OCI-LY7 (cell line): ENCODE measurements at regions not wholly inside any gene's neighbourhood (a gene's known extent, or its start where the extent isn't known, plus 50 kb on each side); places are given as distances from the start of the nearest gene placed in this dataset.

Source experiments
- BruUV-seq: library from RNA; stranded (reverse); fragments of 400-500 nt; replicated peaks from 2 replicates; lab custom pipeline; 2021; lab: Mats Ljungman, UMichigan
- CTCF ChIA-PET: fragments of 300-600 bp; sonication (Branson Sonifier 250); formaldehyde crosslinking; loops from one replicate; lab custom pipeline; 2022; ENCODE audit warnings: antibody characterized with exemption; ENCODE audit not compliant: unreplicated experiment; lab: Charles Lee
- POLR2A ChIA-PET: fragments of 300-600 bp; sonication (Branson Sonifier 250); formaldehyde crosslinking; loops from one replicate; lab custom pipeline; 2022; ENCODE audit warnings: antibody characterized with exemption; lab: Charles Lee
- DNase-seq: peaks from one replicate; pipeline ENCODE4 v3.0.0-alpha.2; 2015; ENCODE audit warnings: low spot score
- H2AFZ ChIP-seq: fragments of 200-600 bp; sonication (generic), shearing (Covaris generic); 2 replicates; pipeline ENCODE4 v1.6.1; 2014; ENCODE audit warnings: mild to moderate bottlenecking, antibody characterized with exemption, low read length, moderate library complexity
- H3K27ac ChIP-seq: fragments of 200-600 bp; sonication (generic); 2 replicates; pipeline ENCODE4 v1.5.1; 2014; ENCODE audit warnings: mixed run types, low read depth, mild to moderate bottlenecking, moderate library complexity, low read length, inconsistent platforms; ENCODE audit not compliant: poor library complexity, severe bottlenecking
- H3K36me3 ChIP-seq: fragments of 200-600 bp; sonication (generic); 2 replicates; pipeline ENCODE4 v1.6.1; 2014; ENCODE audit warnings: mild to moderate bottlenecking, antibody characterized with exemption, low read length, moderate library complexity, mixed read lengths; ENCODE audit not compliant: insufficient read depth
- H3K4me1 ChIP-seq: fragments of 200-600 bp; sonication (generic); 2 replicates; pipeline ENCODE4 v1.5.1; 2014; ENCODE audit warnings: mild to moderate bottlenecking, low read length; ENCODE audit not compliant: insufficient read depth, poor library complexity, severe bottlenecking
- H3K4me2 ChIP-seq: fragments of 200-600 bp; sonication (generic); 2 replicates; pipeline ENCODE4 v1.6.1; 2014; ENCODE audit warnings: mild to moderate bottlenecking, low read length
- H3K4me3 ChIP-seq: fragments of 200-600 bp; sonication (generic); 2 replicates; pipeline ENCODE4 v1.5.1; 2014; ENCODE audit warnings: mild to moderate bottlenecking, low read depth, low read length; ENCODE audit not compliant: poor library complexity, severe bottlenecking
- H3K79me2 ChIP-seq: fragments of 200-600 bp; sonication (generic); 2 replicates; pipeline ENCODE4 v1.6.1; 2016; ENCODE audit warnings: low read depth, mild to moderate bottlenecking, low read length, moderate library complexity, mixed read lengths; ENCODE audit not compliant: insufficient read depth
- H3K9me2 ChIP-seq: fragments of 200-600 bp; sonication (generic); 2 replicates; pipeline ENCODE4 v1.6.1; 2016; ENCODE audit warnings: mild to moderate bottlenecking, low read length, mixed read lengths; ENCODE audit not compliant: insufficient read depth
- H3K9me3 ChIP-seq: fragments of 200-600 bp; sonication (generic); 2 replicates; pipeline ENCODE4 v1.6.1; 2014; ENCODE audit warnings: mild to moderate bottlenecking, mixed run types, low read length, mixed read lengths
- H4K20me1 ChIP-seq: fragments of 200-600 bp; sonication (generic); 2 replicates; pipeline ENCODE4 v1.6.1; 2014; ENCODE audit warnings: mild to moderate bottlenecking, antibody characterized with exemption, low read length, moderate library complexity, mixed read lengths; ENCODE audit not compliant: insufficient read depth
- EZH2phosphoT487 ChIP-seq: fragments of 200-600 bp; sonication (generic); IDR thresholded peaks from 2 replicates; pipeline ENCODE4 v1.6.1; 2018; ENCODE audit warnings: low read depth, borderline replicate concordance, mild to moderate bottlenecking, mixed run types, antibody characterized with exemption, low read length, moderate library complexity, mixed read lengths
- intact Hi-C: fragments of 100-400 bp; cut with micrococcal nuclease; formaldehyde crosslinking; loops from one replicate; pipeline ENCODE4 v1.10.0; 2022; ENCODE audit not compliant: unreplicated experiment
- TF ChIP-seq, protein P1 (sequence below): fragments of 200-600 bp; sonication (generic); conservative IDR thresholded peaks from 2 replicates; pipeline ENCODE4 v1.5.1; 2014; ENCODE audit warnings: mild to moderate bottlenecking, antibody characterized with exemption, low read length, moderate library complexity, mixed read lengths

DNA sequence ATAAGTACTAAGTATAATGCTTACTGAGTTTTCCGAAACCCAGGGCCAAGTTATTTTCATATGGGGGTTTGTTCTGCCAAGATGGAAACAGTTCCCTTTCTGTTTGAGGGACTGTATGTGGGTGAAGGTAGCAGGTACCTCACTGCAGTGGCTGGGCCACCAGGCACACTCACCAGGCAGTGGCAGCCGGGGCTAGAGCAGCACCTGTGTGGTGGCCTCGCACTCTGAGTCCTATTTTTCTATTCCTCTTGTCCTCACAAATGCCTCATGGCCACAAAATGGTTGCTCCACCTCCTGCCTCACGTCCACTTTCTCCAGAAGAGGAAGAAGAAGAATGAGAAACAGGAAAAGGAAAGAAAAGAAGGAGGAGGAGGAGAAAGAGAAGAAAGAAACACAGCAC is 167.3 kb upstream of the SHH start:
- no peak for TF ChIP-seq EZH2phosphoT487
- TF ChIP-seq, protein P1, sequence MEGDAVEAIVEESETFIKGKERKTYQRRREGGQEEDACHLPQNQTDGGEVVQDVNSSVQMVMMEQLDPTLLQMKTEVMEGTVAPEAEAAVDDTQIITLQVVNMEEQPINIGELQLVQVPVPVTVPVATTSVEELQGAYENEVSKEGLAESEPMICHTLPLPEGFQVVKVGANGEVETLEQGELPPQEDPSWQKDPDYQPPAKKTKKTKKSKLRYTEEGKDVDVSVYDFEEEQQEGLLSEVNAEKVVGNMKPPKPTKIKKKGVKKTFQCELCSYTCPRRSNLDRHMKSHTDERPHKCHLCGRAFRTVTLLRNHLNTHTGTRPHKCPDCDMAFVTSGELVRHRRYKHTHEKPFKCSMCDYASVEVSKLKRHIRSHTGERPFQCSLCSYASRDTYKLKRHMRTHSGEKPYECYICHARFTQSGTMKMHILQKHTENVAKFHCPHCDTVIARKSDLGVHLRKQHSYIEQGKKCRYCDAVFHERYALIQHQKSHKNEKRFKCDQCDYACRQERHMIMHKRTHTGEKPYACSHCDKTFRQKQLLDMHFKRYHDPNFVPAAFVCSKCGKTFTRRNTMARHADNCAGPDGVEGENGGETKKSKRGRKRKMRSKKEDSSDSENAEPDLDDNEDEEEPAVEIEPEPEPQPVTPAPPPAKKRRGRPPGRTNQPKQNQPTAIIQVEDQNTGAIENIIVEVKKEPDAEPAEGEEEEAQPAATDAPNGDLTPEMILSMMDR, result no peak
- no peaks in the 10 kb centered on the region for H3K9me3 ChIP-seq
- no peak overlapping the region for H3K4me3 ChIP-seq
- H3K9me2 ChIP-seq, result no peaks in the 10 kb centered on the region
- no peaks in the 10 kb centered on the region for H3K36me3 ChIP-seq
- BruUV-seq, result no TSS peak
- no peak overlapping the region for H3K4me2 ChIP-seq
- H3K79me2 ChIP-seq, result no peaks in the 10 kb centered on the region
- POLR2A ChIA-PET, result no interaction called here
- H3K27ac ChIP-seq, result no peak overlapping the region
- H4K20me1 ChIP-seq, result no peaks in the 10 kb centered on the region
- H3K4me1 ChIP-seq, result no peaks in the 10 kb centered on the region
- no peak for DNase-seq
- intact Hi-C loops, result no loop called here
- CTCF ChIA-PET, result no interaction called here
- H2AFZ ChIP-seq, result no peak overlapping the region

DNA sequence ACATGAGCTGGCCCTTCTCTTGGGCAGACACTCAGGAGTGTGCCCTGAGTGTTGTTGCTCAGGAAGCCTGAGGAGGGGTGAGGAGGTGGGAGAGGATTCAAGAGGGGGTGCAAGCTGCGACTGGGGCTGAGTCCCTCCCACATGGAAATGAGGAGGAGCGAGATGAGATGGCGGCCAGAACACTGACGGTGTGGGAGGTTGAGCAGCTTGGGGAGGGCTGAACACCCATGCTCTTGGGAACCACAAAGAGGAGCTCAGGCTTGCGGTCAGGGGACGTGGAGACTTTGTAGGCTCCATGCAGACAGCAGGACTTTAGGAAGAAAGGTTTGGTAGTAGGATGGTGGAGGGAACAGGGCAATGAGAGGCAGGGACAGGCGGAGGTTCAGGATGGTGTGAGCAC is 163.2 kb upstream of the SHH start:
- Histone ChIP-seq H3K4me1 (no peaks in the 10 kb centered on the region), H3K9me2 (no peaks in the 10 kb centered on the region), H3K4me3 (no peak overlapping the region), H3K4me2 (no peak overlapping the region), H3K36me3 (no peaks in the 10 kb centered on the region), H4K20me1 (no peaks in the 10 kb centered on the region), H3K9me3 (no peaks in the 10 kb centered on the region), H3K79me2 (no peaks in the 10 kb centered on the region), H3K27ac (no peak overlapping the region), H2AFZ (no peak overlapping the region)
- BruUV-seq, result no TSS peak
- intact Hi-C loops, result no loop called here
- no peak for TF ChIP-seq EZH2phosphoT487
- TF ChIP-seq, protein P1, result no peak
- POLR2A ChIA-PET, result no interaction called here
- no peak for DNase-seq
- CTCF ChIA-PET, result no interaction called here

DNA sequence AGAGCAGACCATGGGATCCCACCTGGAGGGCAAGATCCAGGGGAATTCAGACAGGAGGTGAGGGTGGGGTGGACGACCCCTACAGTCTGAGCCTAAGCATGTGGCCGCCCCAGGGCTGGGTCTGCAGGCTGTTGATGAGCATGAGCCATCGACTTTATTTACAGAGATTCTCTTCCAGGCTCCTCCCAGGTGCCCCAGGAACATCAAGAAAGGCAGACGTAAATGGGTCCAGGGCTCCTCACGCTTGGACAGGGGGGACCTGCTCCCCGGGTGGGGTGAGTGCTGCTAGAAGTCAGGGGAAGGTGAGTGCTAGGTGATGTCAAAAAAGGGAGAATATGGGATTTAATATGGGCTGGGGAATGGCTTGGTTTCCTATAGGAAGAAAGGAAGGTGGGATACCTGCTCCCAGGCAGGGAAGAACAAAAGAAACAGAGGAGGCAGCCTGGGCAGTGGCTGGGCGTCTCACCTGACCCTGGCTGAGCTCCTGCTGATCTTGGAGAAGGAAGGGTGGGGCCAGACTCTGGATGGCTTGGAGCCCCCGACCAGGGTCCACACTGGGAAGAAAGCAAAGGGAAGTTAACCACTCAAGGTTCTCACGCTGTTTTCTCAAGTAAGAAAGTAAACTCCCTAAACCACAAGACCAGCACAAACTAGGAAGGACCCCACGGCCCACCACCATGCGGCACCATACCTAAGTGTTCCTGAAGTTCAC is 162.1 kb upstream of the SHH start:
- Histone ChIP-seq H3K9me2 (no peaks in the 10 kb centered on the region), H3K9me3 (no peaks in the 10 kb centered on the region), H4K20me1 (no peaks in the 10 kb centered on the region), H2AFZ (no peak overlapping the region), H3K36me3 (no peaks in the 10 kb centered on the region), H3K4me1 (no peaks in the 10 kb centered on the region), H3K79me2 (no peaks in the 10 kb centered on the region), H3K4me2 (no peak overlapping the region), H3K4me3 (no peak overlapping the region), H3K27ac (no peak overlapping the region)
- no TSS peak for BruUV-seq
- no peak for TF ChIP-seq EZH2phosphoT487
- TF ChIP-seq, protein P1, result no peak
- DNase-seq, result no peak
- intact Hi-C loops, result no loop called here
- POLR2A ChIA-PET, result no interaction called here
- CTCF ChIA-PET, result no interaction called here
